OCI-LY7 (cell line): ENCODE measurements at regions not wholly inside any gene's neighbourhood (a gene's known extent, or its start where the extent isn't known, plus 50 kb on each side); places are given as distances from the start of the nearest gene placed in this dataset.

Source experiments
- BruUV-seq: library from RNA; stranded (reverse); fragments of 400-500 nt; replicated peaks from 2 replicates; lab custom pipeline; 2021; lab: Mats Ljungman, UMichigan
- CTCF ChIA-PET: fragments of 300-600 bp; sonication (Branson Sonifier 250); formaldehyde crosslinking; loops from one replicate; lab custom pipeline; 2022; ENCODE audit warnings: antibody characterized with exemption; ENCODE audit not compliant: unreplicated experiment; lab: Charles Lee
- POLR2A ChIA-PET: fragments of 300-600 bp; sonication (Branson Sonifier 250); formaldehyde crosslinking; loops from one replicate; lab custom pipeline; 2022; ENCODE audit warnings: antibody characterized with exemption; lab: Charles Lee
- DNase-seq: peaks from one replicate; pipeline ENCODE4 v3.0.0-alpha.2; 2015; ENCODE audit warnings: low spot score
- H2AFZ ChIP-seq: fragments of 200-600 bp; sonication (generic), shearing (Covaris generic); 2 replicates; pipeline ENCODE4 v1.6.1; 2014; ENCODE audit warnings: mild to moderate bottlenecking, antibody characterized with exemption, low read length, moderate library complexity
- H3K27ac ChIP-seq: fragments of 200-600 bp; sonication (generic); 2 replicates; pipeline ENCODE4 v1.5.1; 2014; ENCODE audit warnings: mixed run types, low read depth, mild to moderate bottlenecking, moderate library complexity, low read length, inconsistent platforms; ENCODE audit not compliant: poor library complexity, severe bottlenecking
- H3K36me3 ChIP-seq: fragments of 200-600 bp; sonication (generic); 2 replicates; pipeline ENCODE4 v1.6.1; 2014; ENCODE audit warnings: mild to moderate bottlenecking, antibody characterized with exemption, low read length, moderate library complexity, mixed read lengths; ENCODE audit not compliant: insufficient read depth
- H3K4me1 ChIP-seq: fragments of 200-600 bp; sonication (generic); 2 replicates; pipeline ENCODE4 v1.5.1; 2014; ENCODE audit warnings: mild to moderate bottlenecking, low read length; ENCODE audit not compliant: insufficient read depth, poor library complexity, severe bottlenecking
- H3K4me2 ChIP-seq: fragments of 200-600 bp; sonication (generic); 2 replicates; pipeline ENCODE4 v1.6.1; 2014; ENCODE audit warnings: mild to moderate bottlenecking, low read length
- H3K4me3 ChIP-seq: fragments of 200-600 bp; sonication (generic); 2 replicates; pipeline ENCODE4 v1.5.1; 2014; ENCODE audit warnings: mild to moderate bottlenecking, low read depth, low read length; ENCODE audit not compliant: poor library complexity, severe bottlenecking
- H3K79me2 ChIP-seq: fragments of 200-600 bp; sonication (generic); 2 replicates; pipeline ENCODE4 v1.6.1; 2016; ENCODE audit warnings: low read depth, mild to moderate bottlenecking, low read length, moderate library complexity, mixed read lengths; ENCODE audit not compliant: insufficient read depth
- H3K9me2 ChIP-seq: fragments of 200-600 bp; sonication (generic); 2 replicates; pipeline ENCODE4 v1.6.1; 2016; ENCODE audit warnings: mild to moderate bottlenecking, low read length, mixed read lengths; ENCODE audit not compliant: insufficient read depth
- H3K9me3 ChIP-seq: fragments of 200-600 bp; sonication (generic); 2 replicates; pipeline ENCODE4 v1.6.1; 2014; ENCODE audit warnings: mild to moderate bottlenecking, mixed run types, low read length, mixed read lengths
- H4K20me1 ChIP-seq: fragments of 200-600 bp; sonication (generic); 2 replicates; pipeline ENCODE4 v1.6.1; 2014; ENCODE audit warnings: mild to moderate bottlenecking, antibody characterized with exemption, low read length, moderate library complexity, mixed read lengths; ENCODE audit not compliant: insufficient read depth
- EZH2phosphoT487 ChIP-seq: fragments of 200-600 bp; sonication (generic); IDR thresholded peaks from 2 replicates; pipeline ENCODE4 v1.6.1; 2018; ENCODE audit warnings: low read depth, borderline replicate concordance, mild to moderate bottlenecking, mixed run types, antibody characterized with exemption, low read length, moderate library complexity, mixed read lengths
- intact Hi-C: fragments of 100-400 bp; cut with micrococcal nuclease; formaldehyde crosslinking; loops from one replicate; pipeline ENCODE4 v1.10.0; 2022; ENCODE audit not compliant: unreplicated experiment
- TF ChIP-seq, protein P1 (sequence below): fragments of 200-600 bp; sonication (generic); conservative IDR thresholded peaks from 2 replicates; pipeline ENCODE4 v1.5.1; 2014; ENCODE audit warnings: mild to moderate bottlenecking, antibody characterized with exemption, low read length, moderate library complexity, mixed read lengths

DNA sequence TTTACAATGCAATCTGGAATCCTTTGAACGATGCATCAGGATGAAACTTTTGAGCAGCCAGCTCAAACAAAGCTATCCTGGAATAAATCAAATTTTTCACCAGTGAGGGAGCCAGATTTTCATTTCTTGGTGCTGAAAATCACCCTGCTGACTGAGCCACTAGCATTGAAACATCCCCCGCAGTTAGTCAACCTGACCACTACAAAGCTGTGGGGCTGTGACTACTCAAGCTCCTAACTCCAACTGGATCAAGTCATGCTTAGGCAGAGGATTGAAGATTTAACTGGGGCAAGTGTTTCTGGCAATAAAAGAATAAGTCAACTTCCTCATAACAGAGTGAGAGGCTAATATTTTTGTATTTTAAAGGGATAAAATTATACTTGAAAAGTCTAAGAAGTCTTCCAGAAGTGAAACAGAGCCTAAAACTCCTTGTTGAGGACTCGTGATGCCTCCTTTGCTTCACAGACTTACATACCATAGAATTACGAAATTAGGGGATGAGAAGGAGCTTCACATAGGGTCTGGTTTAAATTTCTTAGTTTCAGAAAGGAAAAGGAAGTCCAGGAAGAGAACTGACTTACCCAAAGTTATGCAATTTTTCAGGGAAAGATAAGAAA, 177.8 kb downstream of the SERPINI1 start:
- H3K79me2 ChIP-seq, result no peaks in the 10 kb centered on the region
- no TSS peak for BruUV-seq
- TF ChIP-seq, protein P1, sequence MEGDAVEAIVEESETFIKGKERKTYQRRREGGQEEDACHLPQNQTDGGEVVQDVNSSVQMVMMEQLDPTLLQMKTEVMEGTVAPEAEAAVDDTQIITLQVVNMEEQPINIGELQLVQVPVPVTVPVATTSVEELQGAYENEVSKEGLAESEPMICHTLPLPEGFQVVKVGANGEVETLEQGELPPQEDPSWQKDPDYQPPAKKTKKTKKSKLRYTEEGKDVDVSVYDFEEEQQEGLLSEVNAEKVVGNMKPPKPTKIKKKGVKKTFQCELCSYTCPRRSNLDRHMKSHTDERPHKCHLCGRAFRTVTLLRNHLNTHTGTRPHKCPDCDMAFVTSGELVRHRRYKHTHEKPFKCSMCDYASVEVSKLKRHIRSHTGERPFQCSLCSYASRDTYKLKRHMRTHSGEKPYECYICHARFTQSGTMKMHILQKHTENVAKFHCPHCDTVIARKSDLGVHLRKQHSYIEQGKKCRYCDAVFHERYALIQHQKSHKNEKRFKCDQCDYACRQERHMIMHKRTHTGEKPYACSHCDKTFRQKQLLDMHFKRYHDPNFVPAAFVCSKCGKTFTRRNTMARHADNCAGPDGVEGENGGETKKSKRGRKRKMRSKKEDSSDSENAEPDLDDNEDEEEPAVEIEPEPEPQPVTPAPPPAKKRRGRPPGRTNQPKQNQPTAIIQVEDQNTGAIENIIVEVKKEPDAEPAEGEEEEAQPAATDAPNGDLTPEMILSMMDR, result peak; percentile 38; the same call in 1 of the 2 replicates
- TF ChIP-seq EZH2phosphoT487, result no peak
- CTCF ChIA-PET, result no interaction called here
- intact Hi-C loops, result no loop called here
- H3K4me2 ChIP-seq, result no peak overlapping the region
- no peaks in the 10 kb centered on the region for H4K20me1 ChIP-seq
- no peaks in the 10 kb centered on the region for H3K9me3 ChIP-seq
- no peaks in the 10 kb centered on the region for H3K9me2 ChIP-seq
- no peaks in the 10 kb centered on the region for H3K36me3 ChIP-seq
- peak; percentile 8 for DNase-seq
- no peak overlapping the region for H2AFZ ChIP-seq
- no peak overlapping the region for H3K4me3 ChIP-seq
- POLR2A ChIA-PET, result interaction anchor here (0.7 to 1.1 kb wide), 4 partner anchors 17 to 376 kb away, joined by 3 to 4 read pairs (median 4); no protein-coding TSS in a partner anchor
- no peak overlapping the region for H3K27ac ChIP-seq
- H3K4me1 ChIP-seq, result no peaks in the 10 kb centered on the region

DNA sequence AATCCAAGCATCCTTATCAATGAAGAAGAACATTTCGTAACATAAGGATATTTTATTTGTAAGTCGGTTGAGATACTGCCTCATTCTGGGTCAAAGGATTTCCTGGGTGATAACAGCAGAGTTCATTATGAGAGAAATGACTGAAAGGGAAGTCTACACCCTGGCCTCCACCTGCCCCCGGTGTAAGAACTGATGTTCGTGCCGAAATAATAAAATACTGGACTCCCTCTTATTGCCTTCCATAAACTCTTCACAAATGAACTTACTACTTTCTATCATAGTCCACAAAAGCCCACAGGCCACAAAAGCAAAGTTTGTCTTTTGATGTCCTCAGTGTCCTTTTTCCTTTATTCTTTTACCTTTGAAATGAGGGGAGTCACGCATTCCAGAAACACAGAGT, 174.4 kb downstream of the SERPINI1 start:
- H3K9me3 ChIP-seq, result no peaks in the 10 kb centered on the region

DNA sequence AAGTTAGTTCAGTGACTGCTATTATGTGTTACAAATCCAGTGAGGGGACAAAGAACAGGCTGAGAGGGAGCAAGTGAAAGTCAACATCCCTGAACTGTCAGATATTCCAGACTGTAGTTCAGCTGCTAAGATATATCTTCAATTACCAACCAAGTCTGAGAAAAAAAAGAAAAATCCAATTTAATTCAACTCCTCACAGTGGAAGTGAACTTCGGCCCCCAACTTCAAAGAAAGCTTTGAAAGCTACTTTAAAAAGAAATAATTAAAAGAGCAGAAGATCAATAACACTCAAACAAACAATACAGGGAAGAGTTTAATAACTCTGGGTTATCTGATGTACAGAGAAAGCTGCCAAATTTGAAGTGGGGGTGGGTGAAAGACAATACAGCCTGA, 174.0 kb downstream of the SERPINI1 start:
- Histone ChIP-seq H3K36me3 (no peaks in the 10 kb centered on the region), H3K4me1 (no peaks in the 10 kb centered on the region), H3K9me2 (no peaks in the 10 kb centered on the region), H3K4me3 (no peak overlapping the region), H4K20me1 (no peaks in the 10 kb centered on the region), H3K79me2 (no peaks in the 10 kb centered on the region), H3K9me3 (no peaks in the 10 kb centered on the region), H3K27ac (no peak overlapping the region), H3K4me2 (no peak overlapping the region), H2AFZ (no peak overlapping the region)
- ChIA-PET CTCF (no interaction called here), POLR2A (interaction anchor here (1.0 kb wide), 2 partner anchors 10 kb away, joined by 3 read pairs; no protein-coding TSS in a partner anchor)
- TF ChIP-seq EZH2phosphoT487, result no peak
- TF ChIP-seq, protein P1, result no peak
- no peak for DNase-seq
- no TSS peak for BruUV-seq
- intact Hi-C loops, result no loop called here

More for the DNA sequence above, 174.4 kb downstream of the SERPINI1 start:
- Histone ChIP-seq H3K4me3 (no peak overlapping the region), H3K36me3 (no peaks in the 10 kb centered on the region), H3K27ac (no peak overlapping the region), H4K20me1 (no peaks in the 10 kb centered on the region), H2AFZ (no peak overlapping the region), H3K4me1 (no peaks in the 10 kb centered on the region), H3K79me2 (no peaks in the 10 kb centered on the region), H3K4me2 (no peak overlapping the region), H3K9me2 (no peaks in the 10 kb centered on the region)
- DNase-seq, result no peak
- no peak for TF ChIP-seq EZH2phosphoT487
- TF ChIP-seq, protein P1, result no peak
- intact Hi-C loops, result no loop called here
- ChIA-PET POLR2A (no interaction called here), CTCF (no interaction called here)
- BruUV-seq, result no TSS peak
